A549 (cell line): ENCODE measurements at regions not wholly inside any gene's neighbourhood (a gene's known extent, or its start where the extent isn't known, plus 50 kb on each side); places are given as distances from the start of the nearest gene placed in this dataset.

Source experiments
- BCL3 ChIP-seq: fragments of >200 bp; sonication (Bioruptor Twin); formaldehyde crosslinking; IDR thresholded peaks from 3 replicates; pipeline ENCODE4 v1.6.1; 2016
- CTCF ChIP-seq: fragments of >200 bp; sonication (Bioruptor Twin); formaldehyde crosslinking; IDR thresholded peaks from 3 replicates; pipeline ENCODE4 v1.5.1; 2016
- MAX ChIP-seq: IDR thresholded peaks from 2 replicates; pipeline ENCODE4 v1.6.1; 2012
- PHF8 ChIP-seq: fragments of 200-600 bp; sonication (generic); IDR thresholded peaks from 2 replicates; pipeline ENCODE4 v1.6.1; 2016; ENCODE audit warnings: low read depth, mild to moderate bottlenecking, antibody characterized with exemption, moderate library complexity, borderline replicate concordance
- POLR2A ChIP-seq: IDR thresholded peaks from 2 replicates; pipeline ENCODE4 v1.6.1; 2012; ENCODE audit warnings: mild to moderate bottlenecking, low read length

GRCh38 chr14:73780896-73781295 lies 66.7 kb upstream of the PNMA1 start:
- TF ChIP-seq BCL3 (no peak), POLR2A (no peak), PHF8 (no peak), CTCF (no peak), MAX (no peak)
